GM23248 (cell line): ENCODE measurements at regions not wholly inside any gene's neighbourhood (a gene's known extent, or its start where the extent isn't known, plus 50 kb on each side); places are given as distances from the start of the nearest gene placed in this dataset.

Source experiments
- DNase-seq: peaks from one replicate; pipeline ENCODE4 v3.0.0-alpha.2; 2015
- H2AFZ ChIP-seq: fragments of 200-600 bp; sonication (generic); 2 replicates; pipeline ENCODE4 v1.6.1; 2016; ENCODE audit warnings: antibody characterized with exemption
- H3F3A ChIP-seq: fragments of 200-600 bp; sonication (generic); 2 replicates; pipeline ENCODE4 v1.6.1; 2016; ENCODE audit warnings: mild to moderate bottlenecking, antibody characterized with exemption, mixed run types; ENCODE audit not compliant: insufficient read depth
- H3K27ac ChIP-seq: fragments of 200-600 bp; sonication (generic); 2 replicates; pipeline ENCODE4 v1.5.1; 2016; ENCODE audit warnings: mild to moderate bottlenecking
- H3K27me3 ChIP-seq: fragments of 200-600 bp; sonication (generic); replicated peaks from 2 replicates; pipeline ENCODE4 v1.6.1; 2016; ENCODE audit warnings: mild to moderate bottlenecking; ENCODE audit not compliant: insufficient read depth
- H3K36me3 ChIP-seq: fragments of 200-600 bp; sonication (generic); 2 replicates; pipeline ENCODE4 v1.6.1; 2016; ENCODE audit warnings: low read depth, mild to moderate bottlenecking
- H3K4me1 ChIP-seq: fragments of 200-600 bp; sonication (generic); 2 replicates; pipeline ENCODE4 v1.6.1; 2016; ENCODE audit warnings: mild to moderate bottlenecking; ENCODE audit not compliant: insufficient read depth
- H3K4me2 ChIP-seq: fragments of 200-600 bp; sonication (generic); one replicate; pipeline ENCODE4 v1.6.1; 2016; ENCODE audit warnings: mild to moderate bottlenecking; ENCODE audit not compliant: unreplicated experiment
- H3K4me3 ChIP-seq: fragments of 200-600 bp; sonication (generic); 2 replicates; pipeline ENCODE4 v1.5.1; 2016; ENCODE audit warnings: mild to moderate bottlenecking
- H3K79me2 ChIP-seq: fragments of 200-600 bp; sonication (generic); 2 replicates; pipeline ENCODE4 v1.6.1; 2016; ENCODE audit warnings: mild to moderate bottlenecking; ENCODE audit not compliant: insufficient read depth
- H3K9ac ChIP-seq: fragments of 200-600 bp; sonication (generic); 2 replicates; pipeline ENCODE4 v1.6.1; 2016; ENCODE audit warnings: mild to moderate bottlenecking
- H3K9me2 ChIP-seq: fragments of 200-600 bp; sonication (generic); 2 replicates; pipeline ENCODE4 v1.6.1; 2016; ENCODE audit warnings: mixed run types, mild to moderate bottlenecking, moderate library complexity; ENCODE audit not compliant: insufficient read depth
- H3K9me3 ChIP-seq: fragments of 200-600 bp; sonication (generic); one replicate; pipeline ENCODE4 v1.6.1; 2017; ENCODE audit warnings: low read depth
- H4K20me1 ChIP-seq: fragments of 200-600 bp; sonication (generic); 2 replicates; pipeline ENCODE4 v1.6.0; 2016; ENCODE audit not compliant: insufficient read depth
- EZH2 ChIP-seq: fragments of 200-600 bp; sonication (generic); IDR thresholded peaks from 2 replicates; pipeline ENCODE4 v1.6.1; 2018; ENCODE audit warnings: antibody characterized with exemption, mild to moderate bottlenecking; ENCODE audit not compliant: insufficient read depth, poor library complexity, severe bottlenecking
- EZH2phosphoT487 ChIP-seq: fragments of 200-600 bp; sonication (generic); IDR thresholded peaks from 2 replicates; pipeline ENCODE4 v1.6.1; 2018; ENCODE audit warnings: antibody characterized with exemption, moderate library complexity, mild to moderate bottlenecking, low read depth; ENCODE audit not compliant: insufficient read depth
- WGBS, 2 experiments: methylation state at CpG; one replicate each; pipeline ENCODE4 v1.1.6; 2015 to 2017; ENCODE audit warnings: low lambda C conversion rate in 2 of 2, low coverage in 1 of 2; ENCODE audit errors: missing lambda C conversion rate in 2 of 2; 5-methylcytosine and 5-hydroxymethylcytosine counted together
- in situ Hi-C: fragments of 300-500 bp; cut with MboI; formaldehyde crosslinking; loops from 2 replicates; pipeline ENCODE4 v1.15.0; 2020

DNA sequence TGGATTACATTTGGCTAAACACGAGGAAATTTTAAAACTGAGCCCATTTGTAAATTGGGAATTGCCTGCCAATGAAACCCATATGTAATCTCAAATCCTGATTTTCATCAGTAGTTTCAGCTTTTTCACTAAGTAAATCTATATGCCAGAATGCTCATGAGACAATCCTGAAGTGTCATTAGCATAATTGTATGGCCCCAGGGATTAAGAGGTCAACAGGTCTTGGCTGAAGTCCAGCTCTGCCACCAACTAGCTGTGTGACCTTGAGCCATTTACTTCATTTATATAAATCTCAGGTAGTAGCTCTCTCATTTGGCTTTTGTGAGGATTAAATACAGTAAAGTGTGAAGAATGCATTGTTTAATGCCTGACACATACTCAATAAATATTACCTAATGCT lies 320.5 kb upstream of the EMCN start:
- TF ChIP-seq EZH2, result no peak
- no peak for TF ChIP-seq EZH2phosphoT487
- Histone ChIP-seq H4K20me1 (no peaks in the 10 kb centered on the region), H3K79me2 (no peaks in the 10 kb centered on the region), H3K27ac (no peak overlapping the region), H3K4me2 (no peak overlapping the region), H3K9me2 (no peaks in the 10 kb centered on the region), H3K36me3 (no peaks in the 10 kb centered on the region), H3K4me1 (peaks cover 3% of the 10 kb centered on the region; the same call in 1 of the 2 replicates), H3K4me3 (no peak overlapping the region), H3F3A (no peaks in the 10 kb centered on the region), H3K27me3 (no peaks in the 10 kb centered on the region), H3K9me3 (no peaks in the 10 kb centered on the region), H3K9ac (no peak overlapping the region), H2AFZ (no peak overlapping the region)
- DNase-seq, result no peak
- in situ Hi-C loops, result no loop called here
- WGBS, 2 experiments, result 3 to 8% methylated on average over 1 of the region's 1 CpG

- Histone ChIP-seq H3K4me1 (no peaks in the 10 kb centered on the region; the same call in 1 of the 2 replicates), H2AFZ (no peak overlapping the region), H3K27ac (no peak overlapping the region), H3K9me3 (no peaks in the 10 kb centered on the region), H3K79me2 (no peaks in the 10 kb centered on the region), H3K9ac (no peak overlapping the region), H3F3A (no peaks in the 10 kb centered on the region), H3K27me3 (no peaks in the 10 kb centered on the region), H3K36me3 (no peaks in the 10 kb centered on the region), H3K4me3 (no peak overlapping the region), H3K9me2 (no peaks in the 10 kb centered on the region), H4K20me1 (no peaks in the 10 kb centered on the region), H3K4me2 (no peak overlapping the region)
- TF ChIP-seq EZH2, result no peak
- TF ChIP-seq EZH2phosphoT487, result no peak
- in situ Hi-C loops, result no loop called here
- no peak for DNase-seq
- 57 to 61% methylated on average over 1 of the region's 1 CpG for WGBS, 2 experiments
Measured at GRCh38 chr4:100836929-100837328, 319.1 kb upstream of the EMCN start.

- in situ Hi-C loops, result no loop called here
- no peaks in the 10 kb centered on the region for H3K79me2 ChIP-seq
- H3K4me3 ChIP-seq, result no peak overlapping the region
- H2AFZ ChIP-seq, result no peak overlapping the region
- no peaks in the 10 kb centered on the region for H3K36me3 ChIP-seq
- no peak overlapping the region for H3K4me2 ChIP-seq
- no peak overlapping the region for H3K27ac ChIP-seq
- no peaks in the 10 kb centered on the region for H3K9me2 ChIP-seq
- H3K9ac ChIP-seq, result no peak overlapping the region
- TF ChIP-seq EZH2 (no peak), EZH2phosphoT487 (no peak)
- DNase-seq, result no peak
- H3K9me3 ChIP-seq, result no peaks in the 10 kb centered on the region
- H3F3A ChIP-seq, result no peaks in the 10 kb centered on the region
- H3K27me3 ChIP-seq, result no peaks in the 10 kb centered on the region
- no peaks in the 10 kb centered on the region for H3K4me1 ChIP-seq
- no peaks in the 10 kb centered on the region for H4K20me1 ChIP-seq
Measured at GRCh38 chr4:100834616-100835015, 316.8 kb upstream of the EMCN start.

- Histone ChIP-seq H3K9ac (no peak overlapping the region), H3K27ac (no peak overlapping the region), H2AFZ (no peak overlapping the region), H3K4me2 (no peak overlapping the region), H4K20me1 (no peaks in the 10 kb centered on the region), H3K4me1 (no peaks in the 10 kb centered on the region), H3K4me3 (no peak overlapping the region), H3K79me2 (no peaks in the 10 kb centered on the region), H3K9me3 (no peaks in the 10 kb centered on the region), H3F3A (no peaks in the 10 kb centered on the region), H3K36me3 (no peaks in the 10 kb centered on the region), H3K9me2 (no peaks in the 10 kb centered on the region), H3K27me3 (no peaks in the 10 kb centered on the region)
- 5 to 12% methylated on average over 1 of the region's 1 CpG for WGBS, 2 experiments
- TF ChIP-seq EZH2 (no peak), EZH2phosphoT487 (no peak)
- in situ Hi-C loops, result no loop called here
- DNase-seq, result no peak
Measured at GRCh38 chr4:100833906-100834305, 316.1 kb upstream of the EMCN start.

DNA sequence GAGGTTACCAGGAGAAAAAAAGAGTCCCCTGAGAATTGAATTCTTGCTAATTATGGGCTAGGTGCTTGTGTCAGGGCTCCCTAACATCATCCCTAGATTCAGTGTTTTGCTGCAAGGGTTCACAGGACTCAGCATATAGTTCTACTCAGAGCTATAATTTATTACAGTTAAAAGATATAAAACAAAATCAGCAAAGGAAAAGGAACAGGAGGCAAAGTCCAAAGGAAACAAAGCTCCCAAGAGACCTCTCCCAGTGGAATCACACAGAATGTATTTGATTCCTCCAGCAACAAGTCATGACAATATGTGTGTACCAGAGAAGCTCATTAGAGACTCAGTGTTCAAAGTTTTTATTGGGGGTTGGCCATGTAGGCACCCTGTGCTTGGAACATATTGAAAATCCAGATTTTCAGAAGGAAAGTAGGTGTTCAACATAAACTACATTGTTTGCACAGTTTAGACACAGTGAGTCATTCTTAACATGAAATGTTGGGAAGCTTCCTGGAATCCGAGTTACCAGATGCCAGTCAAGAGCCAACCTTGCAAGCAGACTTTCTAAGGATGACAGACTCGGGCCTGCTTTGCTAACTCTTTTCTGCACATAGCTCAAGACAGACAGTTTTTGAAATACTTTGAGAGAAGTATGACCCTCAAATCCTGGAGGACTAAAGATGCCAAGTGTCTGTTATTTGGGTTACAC lies 311.3 kb upstream of the EMCN start:
- WGBS, 2 experiments, result 0 to 2% methylated on average over 2 of the region's 2 CpGs
- H4K20me1 ChIP-seq, result no peaks in the 10 kb centered on the region
- H3K4me2 ChIP-seq, result no peak overlapping the region
- TF ChIP-seq EZH2phosphoT487, result no peak
- no peak for TF ChIP-seq EZH2
- H2AFZ ChIP-seq, result no peak overlapping the region
- no peaks in the 10 kb centered on the region for H3K36me3 ChIP-seq
- H3K79me2 ChIP-seq, result no peaks in the 10 kb centered on the region
- H3K4me1 ChIP-seq, result no peaks in the 10 kb centered on the region
- no peaks in the 10 kb centered on the region for H3K9me3 ChIP-seq
- in situ Hi-C loops, result no loop called here
- H3K9me2 ChIP-seq, result no peaks in the 10 kb centered on the region
- no peaks in the 10 kb centered on the region for H3K27me3 ChIP-seq
- no peaks in the 10 kb centered on the region for H3F3A ChIP-seq
- no peak overlapping the region for H3K9ac ChIP-seq
- H3K4me3 ChIP-seq, result no peak overlapping the region
- DNase-seq, result peak; percentile 37
- no peak overlapping the region for H3K27ac ChIP-seq
